ENCODE measurements at regions not wholly inside any gene's neighbourhood (a gene's known extent, or its start where the extent isn't known, plus 50 kb on each side); places are given as distances from the start of the nearest gene placed in this dataset.
A peak's percentile ranks its signal among the peaks of the same experiment; 100 is the strongest.

- Histone ChIP-seq H3K36me3 (ENCODE audit: low read depth) (no peaks in the 10 kb centered on the region; the same call in 1 of the 2 replicates), H3K27ac (no peak overlapping the region), H2AFZ (no peak overlapping the region), H3K9me3 (ENCODE audit: low read depth) (no peaks in the 10 kb centered on the region), H3K9me2 (ENCODE audit: insufficient read depth) (no peaks in the 10 kb centered on the region), H3K9ac (no peak overlapping the region), H3K4me1 (ENCODE audit: insufficient read depth) (no peaks in the 10 kb centered on the region), H3K27me3 (replicated peaks; ENCODE audit: insufficient read depth) (no peaks in the 10 kb centered on the region), H3K4me3 (no peak overlapping the region), H3F3A (ENCODE audit: insufficient read depth) (peaks cover 6% of the 10 kb centered on the region; the same call in 1 of the 2 replicates), H4K20me1 (ENCODE audit: insufficient read depth) (no peaks in the 10 kb centered on the region), H3K4me2 (ENCODE audit: unreplicated experiment) (no peak overlapping the region), H3K79me2 (ENCODE audit: insufficient read depth) (no peaks in the 10 kb centered on the region)
- WGBS, 2 experiments (ENCODE audit: low coverage in 1 of 2, low lambda C conversion rate in 2 of 2, missing lambda C conversion rate in 2 of 2) = 97 to 100% methylated on average over 1 of the region's 1 CpG
- in situ Hi-C loops (cut with MboI) = no loop called here
- peak; percentile 35 for DNase-seq
- TF ChIP-seq EZH2phosphoT487 (IDR thresholded peaks at IDR 0.05; ENCODE audit: insufficient read depth, low read depth) = no peak
- TF ChIP-seq EZH2 (IDR thresholded peaks at IDR 0.05; ENCODE audit: insufficient read depth, poor library complexity, severe bottlenecking) = no peak
Observed at GRCh38 chr2:150303281-150303680, 184.2 kb downstream of the RND3 start.

GRCh38 chr2:150298571-150299305 is 188.7 kb downstream of the RND3 start:
- Histone ChIP-seq H3K4me2 (ENCODE audit: unreplicated experiment) (no peak overlapping the region), H4K20me1 (ENCODE audit: insufficient read depth) (no peaks in the 10 kb centered on the region), H3K27me3 (replicated peaks; ENCODE audit: insufficient read depth) (no peaks in the 10 kb centered on the region), H3K4me3 (no peak overlapping the region), H3F3A (ENCODE audit: insufficient read depth) (peaks cover 21% of the 10 kb centered on the region; the same call in 1 of the 2 replicates), H3K36me3 (ENCODE audit: low read depth) (no peaks in the 10 kb centered on the region; the same call in 1 of the 2 replicates), H3K9me2 (ENCODE audit: insufficient read depth) (no peaks in the 10 kb centered on the region), H2AFZ (no peak overlapping the region), H3K4me1 (ENCODE audit: insufficient read depth) (peaks cover 11% of the 10 kb centered on the region), H3K9ac (no peak overlapping the region), H3K79me2 (ENCODE audit: insufficient read depth) (no peaks in the 10 kb centered on the region), H3K27ac (no peak overlapping the region), H3K9me3 (ENCODE audit: low read depth) (no peaks in the 10 kb centered on the region)
- WGBS, 2 experiments (ENCODE audit: low coverage in 1 of 2, low lambda C conversion rate in 2 of 2, missing lambda C conversion rate in 2 of 2) = 80 to 82% methylated on average over 3 of the region's 3 CpGs
- no peak for TF ChIP-seq EZH2 (IDR thresholded peaks at IDR 0.05; ENCODE audit: insufficient read depth, poor library complexity, severe bottlenecking)
- no peak for TF ChIP-seq EZH2phosphoT487 (IDR thresholded peaks at IDR 0.05; ENCODE audit: insufficient read depth, low read depth)
- no peak for DNase-seq
- in situ Hi-C loops (cut with MboI) = no loop called here

GRCh38 chr2:150296770-150297546 is 190.5 kb downstream of the RND3 start:
- no peaks in the 10 kb centered on the region for H3K9me2 ChIP-seq (ENCODE audit: insufficient read depth)
- H3K9me3 ChIP-seq (ENCODE audit: low read depth) = no peaks in the 10 kb centered on the region
- no peak overlapping the region for H2AFZ ChIP-seq
- H4K20me1 ChIP-seq (ENCODE audit: insufficient read depth) = no peaks in the 10 kb centered on the region
- no peak for TF ChIP-seq EZH2 (IDR thresholded peaks at IDR 0.05; ENCODE audit: insufficient read depth, poor library complexity, severe bottlenecking)
- TF ChIP-seq EZH2phosphoT487 (IDR thresholded peaks at IDR 0.05; ENCODE audit: insufficient read depth, low read depth) = no peak
- peaks cover 11% of the 10 kb centered on the region for H3K4me1 ChIP-seq (ENCODE audit: insufficient read depth)
- DNase-seq = peak; percentile 75
- H3K27ac ChIP-seq = peak overlapping the region; percentile 31
- no peak overlapping the region for H3K4me3 ChIP-seq
- H3K4me2 ChIP-seq (ENCODE audit: unreplicated experiment) = no peak overlapping the region
- H3K27me3 ChIP-seq (replicated peaks; ENCODE audit: insufficient read depth) = no peaks in the 10 kb centered on the region
- peaks cover 22% of the 10 kb centered on the region; the same call in 1 of the 2 replicates for H3F3A ChIP-seq (ENCODE audit: insufficient read depth)
- H3K9ac ChIP-seq = no peak overlapping the region
- H3K79me2 ChIP-seq (ENCODE audit: insufficient read depth) = no peaks in the 10 kb centered on the region
- H3K36me3 ChIP-seq (ENCODE audit: low read depth) = no peaks in the 10 kb centered on the region; the same call in 1 of the 2 replicates
- in situ Hi-C loops (cut with MboI) = no loop called here

- in situ Hi-C loops (cut with MboI) = no loop called here
- Histone ChIP-seq H4K20me1 (ENCODE audit: insufficient read depth) (no peaks in the 10 kb centered on the region), H3K4me2 (ENCODE audit: unreplicated experiment) (no peak overlapping the region), H3K4me3 (no peak overlapping the region), H3K9ac (no peak overlapping the region), H3K4me1 (ENCODE audit: insufficient read depth) (peaks cover 11% of the 10 kb centered on the region), H3K27me3 (replicated peaks; ENCODE audit: insufficient read depth) (no peaks in the 10 kb centered on the region), H3K79me2 (ENCODE audit: insufficient read depth) (no peaks in the 10 kb centered on the region), H3K9me3 (ENCODE audit: low read depth) (no peaks in the 10 kb centered on the region), H3K36me3 (ENCODE audit: low read depth) (no peaks in the 10 kb centered on the region), H3K9me2 (ENCODE audit: insufficient read depth) (no peaks in the 10 kb centered on the region), H3F3A (ENCODE audit: insufficient read depth) (peaks cover 22% of the 10 kb centered on the region; the same call in 1 of the 2 replicates), H3K27ac (no peak overlapping the region), H2AFZ (no peak overlapping the region)
- TF ChIP-seq EZH2phosphoT487 (IDR thresholded peaks at IDR 0.05; ENCODE audit: insufficient read depth, low read depth) (no peak), EZH2 (IDR thresholded peaks at IDR 0.05; ENCODE audit: insufficient read depth, poor library complexity, severe bottlenecking) (no peak)
- no peak for DNase-seq
- 96 to 98% methylated on average over 2 of the region's 2 CpGs for WGBS, 2 experiments (ENCODE audit: low coverage in 1 of 2, low lambda C conversion rate in 2 of 2, missing lambda C conversion rate in 2 of 2)
Observed at GRCh38 chr2:150295544-150295943, 191.9 kb downstream of the RND3 start.
